22Rv1 (cell line): ENCODE measurements at regions not wholly inside any gene's neighbourhood (a gene's known extent, or its start where the extent isn't known, plus 50 kb on each side); places are given as distances from the start of the nearest gene placed in this dataset.

Experiments used
- H3K27ac ChIP-seq: fragments of 450-650 bp; 2 replicates; pipeline ENCODE4 v1.5.1; 2017
- ZFX ChIP-seq: fragments of 450-650 bp; IDR thresholded peaks from 2 replicates; pipeline ENCODE4 v1.6.1; 2017; ENCODE audit warnings: antibody characterized with exemption, borderline replicate concordance
- TF ChIP-seq, protein P1 (sequence below): fragments of 450-650 bp; IDR thresholded peaks from 2 replicates; pipeline ENCODE4 v1.5.1; 2017; ENCODE audit warnings: mild to moderate bottlenecking

- no peak overlapping the region for H3K27ac ChIP-seq
- no peak for TF ChIP-seq ZFX
- TF ChIP-seq, protein P1, sequence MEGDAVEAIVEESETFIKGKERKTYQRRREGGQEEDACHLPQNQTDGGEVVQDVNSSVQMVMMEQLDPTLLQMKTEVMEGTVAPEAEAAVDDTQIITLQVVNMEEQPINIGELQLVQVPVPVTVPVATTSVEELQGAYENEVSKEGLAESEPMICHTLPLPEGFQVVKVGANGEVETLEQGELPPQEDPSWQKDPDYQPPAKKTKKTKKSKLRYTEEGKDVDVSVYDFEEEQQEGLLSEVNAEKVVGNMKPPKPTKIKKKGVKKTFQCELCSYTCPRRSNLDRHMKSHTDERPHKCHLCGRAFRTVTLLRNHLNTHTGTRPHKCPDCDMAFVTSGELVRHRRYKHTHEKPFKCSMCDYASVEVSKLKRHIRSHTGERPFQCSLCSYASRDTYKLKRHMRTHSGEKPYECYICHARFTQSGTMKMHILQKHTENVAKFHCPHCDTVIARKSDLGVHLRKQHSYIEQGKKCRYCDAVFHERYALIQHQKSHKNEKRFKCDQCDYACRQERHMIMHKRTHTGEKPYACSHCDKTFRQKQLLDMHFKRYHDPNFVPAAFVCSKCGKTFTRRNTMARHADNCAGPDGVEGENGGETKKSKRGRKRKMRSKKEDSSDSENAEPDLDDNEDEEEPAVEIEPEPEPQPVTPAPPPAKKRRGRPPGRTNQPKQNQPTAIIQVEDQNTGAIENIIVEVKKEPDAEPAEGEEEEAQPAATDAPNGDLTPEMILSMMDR: no peak
Observed at GRCh38 chr2:59484673-59485072, 1068.8 kb downstream of the BCL11A start.

GRCh38 chr2:59463426-59463825 lies 1090.0 kb downstream of the BCL11A start:
- no peak for TF ChIP-seq ZFX
- TF ChIP-seq, protein P1: no peak
- no peak overlapping the region for H3K27ac ChIP-seq

DNA sequence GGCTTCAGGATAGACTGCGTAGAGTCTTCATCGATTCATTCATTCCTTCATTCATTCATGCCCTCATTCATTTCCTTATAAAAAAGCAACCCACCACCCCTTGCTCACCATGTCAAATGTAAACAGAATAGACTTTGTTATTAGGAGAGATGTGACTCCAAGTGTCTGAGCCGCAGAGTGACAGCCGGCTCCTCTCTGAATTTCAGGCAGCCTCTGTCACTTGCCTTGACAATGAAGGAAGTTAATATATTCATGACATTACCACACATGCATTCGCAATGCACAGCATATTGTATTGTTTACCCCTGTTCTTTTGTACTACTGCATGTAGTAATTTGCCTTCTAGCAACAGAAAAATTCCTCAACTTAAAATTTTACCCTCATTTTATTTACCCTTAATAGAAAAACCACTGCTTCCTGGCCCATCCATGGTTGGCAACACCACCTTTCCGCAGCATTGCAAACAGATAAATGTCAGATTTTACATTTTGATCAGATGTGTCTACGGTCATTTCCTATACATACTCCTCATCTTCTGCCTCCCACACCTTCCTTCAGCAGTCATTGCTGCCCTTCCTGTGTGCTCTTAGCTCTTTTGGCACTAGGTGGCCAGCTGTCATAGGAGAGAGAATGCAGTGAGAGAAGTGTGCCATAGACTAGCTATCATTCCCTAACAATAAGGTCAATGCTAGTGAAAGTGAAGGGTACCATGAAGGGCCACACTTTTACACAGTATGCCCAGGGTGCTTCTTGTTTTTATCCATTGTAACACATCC lies 1090.8 kb downstream of the BCL11A start:
- no peak overlapping the region for H3K27ac ChIP-seq
- no peak for TF ChIP-seq ZFX
- TF ChIP-seq, protein P1: no peak

DNA sequence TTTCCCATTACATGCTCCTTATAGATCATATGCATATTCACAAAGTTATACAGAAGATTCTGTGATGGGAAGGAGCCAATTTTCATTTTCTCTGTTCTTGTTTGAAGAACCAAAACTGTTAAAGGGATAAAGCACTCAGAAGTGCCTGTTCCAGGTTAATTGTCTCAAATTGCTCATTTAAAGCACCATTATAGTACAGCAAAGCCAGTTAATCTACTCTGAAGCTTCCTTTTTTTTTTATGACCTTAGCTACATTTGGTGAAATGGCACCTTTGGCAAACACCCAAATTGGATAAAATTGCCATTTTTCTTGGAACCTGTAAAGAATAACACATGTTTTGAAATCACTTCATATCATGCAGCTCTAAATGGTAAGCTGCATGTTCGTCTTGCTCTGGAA lies 1092.3 kb downstream of the BCL11A start:
- no peak overlapping the region for H3K27ac ChIP-seq
- no peak for TF ChIP-seq ZFX
- TF ChIP-seq, protein P1: no peak

DNA sequence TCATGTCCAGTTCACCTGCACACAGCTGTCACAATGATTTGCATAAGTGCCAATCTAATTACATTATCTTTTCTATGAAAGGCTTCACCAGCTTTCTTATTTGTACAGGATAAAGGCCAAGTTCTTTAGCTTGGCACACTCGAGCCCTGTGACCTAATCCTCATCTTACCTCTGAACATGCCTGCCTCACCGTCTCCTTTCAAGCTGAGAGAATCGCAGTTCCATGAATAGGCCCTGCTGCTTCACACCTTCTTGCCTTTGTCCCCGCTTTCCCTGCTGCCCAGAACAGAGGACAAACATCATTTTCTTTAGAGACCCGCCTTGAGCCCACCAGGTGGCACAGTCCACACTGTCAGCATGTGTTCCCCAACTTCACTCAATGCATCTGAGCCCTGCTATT lies 1094.7 kb downstream of the BCL11A start:
- TF ChIP-seq ZFX: no peak
- TF ChIP-seq, protein P1: no peak
- H3K27ac ChIP-seq: no peak overlapping the region

GRCh38 chr2:59456285-59456684 lies 1097.2 kb downstream of the BCL11A start:
- H3K27ac ChIP-seq: no peak overlapping the region
- TF ChIP-seq, protein P1: no peak
- TF ChIP-seq ZFX: no peak

GRCh38 chr2:59449274-59449673 lies 1104.2 kb downstream of the BCL11A start:
- no peak for TF ChIP-seq ZFX
- TF ChIP-seq, protein P1: no peak
- H3K27ac ChIP-seq: no peak overlapping the region
